Cerebellar cortex (tissue), 1 donor: ENCODE measurements at regions not wholly inside any gene's neighbourhood (a gene's known extent, or its start where the extent isn't known, plus 50 kb on each side); places are given as distances from the start of the nearest gene placed in this dataset.

ENCODE experiments used
- DNase-seq: peaks from one replicate; pipeline ENCODE4 v3.0.0-alpha.2; 2015; ENCODE audit warnings: low spot score

DNA sequence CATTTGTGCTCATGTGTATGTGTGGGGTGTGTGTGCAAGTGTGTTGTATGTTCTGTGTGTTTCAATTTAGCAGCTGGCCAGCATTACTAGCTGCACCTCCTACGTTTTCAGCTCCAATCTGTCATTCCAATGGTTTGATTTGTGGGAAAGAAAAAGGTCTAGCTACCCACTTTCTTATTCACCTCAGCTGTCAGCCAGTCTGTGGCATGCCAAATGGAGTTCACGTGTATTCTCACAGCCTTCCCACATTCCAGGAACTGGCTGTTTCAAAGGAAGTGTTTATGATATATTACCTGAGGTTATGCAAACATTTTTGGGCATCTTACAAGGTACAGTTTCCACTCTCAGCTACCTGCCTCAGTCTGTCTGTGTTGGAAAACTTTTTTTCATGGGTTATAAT lies 220.2 kb upstream of the CPNE8 start:
- no peak for DNase-seq

DNA sequence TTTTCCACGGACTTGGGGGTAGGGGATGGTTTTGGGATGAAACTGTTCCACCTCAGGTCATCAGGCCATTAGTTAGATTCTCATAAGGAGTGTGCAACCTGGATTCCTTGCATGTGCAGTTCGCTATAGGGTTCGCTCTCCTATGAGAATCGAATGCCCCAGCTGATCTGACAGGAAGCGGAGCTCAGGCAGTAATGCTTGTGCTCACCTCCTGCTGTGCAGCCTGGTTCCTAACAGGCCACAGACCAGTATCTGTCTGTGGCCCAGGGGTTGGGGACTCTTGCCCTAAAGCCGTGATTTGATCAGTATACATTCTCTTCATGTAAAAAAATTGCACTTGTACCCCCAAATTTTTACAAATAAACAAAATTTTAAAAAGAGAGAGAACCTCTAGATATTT lies 219.4 kb upstream of the CPNE8 start:
- DNase-seq, result no peak

DNA sequence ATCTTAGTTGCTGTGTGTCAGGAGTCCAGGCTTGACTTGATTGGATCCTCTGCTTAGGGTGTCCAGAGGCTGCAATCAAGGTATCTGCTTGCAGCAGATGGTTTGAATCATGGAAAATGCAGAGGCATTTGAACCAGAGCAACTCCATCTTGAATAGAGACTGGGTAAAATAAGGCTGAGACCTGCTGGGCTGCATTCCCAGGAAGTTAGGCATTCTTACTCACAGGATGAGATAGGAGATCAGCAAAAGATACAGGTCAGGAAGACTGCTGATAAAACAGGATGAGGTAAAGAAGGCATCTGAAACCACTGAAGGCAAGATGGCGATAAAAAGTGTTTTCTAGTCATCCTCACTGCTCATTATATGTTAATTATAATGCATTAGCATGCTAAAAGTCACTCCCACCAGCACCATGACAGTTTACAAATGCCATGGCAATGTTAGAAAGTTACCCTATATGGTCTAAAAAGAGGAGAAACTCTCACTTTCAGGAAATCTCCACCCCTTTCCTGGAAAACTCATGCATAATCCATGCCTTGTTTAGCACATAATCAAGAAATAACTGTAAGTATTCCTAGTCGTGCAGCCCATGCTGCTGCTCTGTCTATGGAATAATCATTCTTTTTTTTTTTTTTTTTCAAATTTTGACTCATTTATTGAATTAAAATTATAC lies 218.3 kb upstream of the CPNE8 start:
- DNase-seq, result no peak

DNA sequence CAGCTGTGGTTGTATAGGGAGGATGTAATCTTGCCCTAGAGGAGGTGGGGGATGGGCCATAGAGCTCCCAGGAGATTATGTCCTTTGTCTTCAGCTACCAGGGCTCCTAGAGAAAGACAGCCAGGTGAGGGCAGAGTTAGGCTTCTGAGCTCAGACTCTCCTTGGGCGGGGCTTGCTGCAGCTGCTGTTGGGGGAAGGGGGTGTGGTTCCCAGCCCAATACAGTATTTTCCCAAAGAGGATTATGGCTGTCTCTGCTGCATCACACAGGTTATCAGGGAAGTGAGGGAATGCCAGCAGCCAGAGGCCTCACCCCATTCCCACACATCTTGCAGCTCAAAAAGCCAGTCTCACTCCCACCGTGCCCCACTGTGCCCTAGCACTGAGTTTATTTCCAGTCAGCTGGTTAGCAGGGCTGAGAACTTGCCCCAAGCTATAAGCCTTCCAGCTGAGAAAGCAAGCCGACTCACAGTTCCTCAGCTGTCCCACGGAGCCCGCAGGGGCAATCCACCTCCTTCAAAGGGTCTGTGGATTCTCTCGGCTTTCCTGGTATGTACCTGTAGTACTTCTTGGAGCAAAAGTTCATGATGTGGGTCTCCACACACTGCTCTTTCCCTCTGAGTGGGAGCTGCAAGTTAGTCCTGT lies 217.3 kb upstream of the CPNE8 start:
- DNase-seq, result no peak

DNA sequence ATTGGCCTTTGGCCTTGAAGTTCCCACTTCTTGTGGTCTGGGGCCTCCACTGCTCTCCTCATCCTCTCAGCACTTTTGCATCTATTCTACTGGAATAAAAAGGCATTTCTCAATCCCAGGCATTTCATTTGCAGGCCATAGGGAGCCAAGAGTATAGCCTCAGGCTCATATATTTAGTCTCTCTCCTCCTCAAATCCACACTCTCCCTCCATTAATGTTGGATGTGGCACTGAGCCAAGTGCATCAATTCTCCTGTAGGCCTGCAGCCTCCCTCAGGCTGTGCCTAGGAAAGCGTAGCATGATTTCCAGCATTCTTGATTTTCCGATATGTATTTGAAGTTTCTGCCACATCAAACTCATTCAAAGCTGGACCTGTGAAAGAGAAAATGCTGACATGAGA lies 211.5 kb upstream of the CPNE8 start:
- no peak for DNase-seq

DNA sequence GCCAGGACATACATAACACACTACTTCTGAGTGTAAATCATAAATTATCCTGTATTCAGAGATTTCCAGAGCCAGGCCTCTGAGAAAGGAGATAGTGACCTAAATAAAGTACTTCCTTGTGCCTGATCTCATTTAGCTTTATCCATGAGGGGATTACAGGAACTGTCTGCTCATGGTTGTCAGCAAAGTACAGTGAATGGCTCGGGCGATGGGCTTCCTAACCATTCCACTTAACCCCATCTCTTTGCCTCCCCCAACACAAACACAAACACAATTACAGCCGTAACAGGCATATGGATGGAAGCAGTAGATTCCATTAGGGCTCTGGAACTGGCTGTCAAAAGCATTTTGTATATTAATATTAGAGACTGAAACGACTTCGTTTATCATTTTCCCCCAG lies 206.7 kb upstream of the CPNE8 start:
- no peak for DNase-seq

DNA sequence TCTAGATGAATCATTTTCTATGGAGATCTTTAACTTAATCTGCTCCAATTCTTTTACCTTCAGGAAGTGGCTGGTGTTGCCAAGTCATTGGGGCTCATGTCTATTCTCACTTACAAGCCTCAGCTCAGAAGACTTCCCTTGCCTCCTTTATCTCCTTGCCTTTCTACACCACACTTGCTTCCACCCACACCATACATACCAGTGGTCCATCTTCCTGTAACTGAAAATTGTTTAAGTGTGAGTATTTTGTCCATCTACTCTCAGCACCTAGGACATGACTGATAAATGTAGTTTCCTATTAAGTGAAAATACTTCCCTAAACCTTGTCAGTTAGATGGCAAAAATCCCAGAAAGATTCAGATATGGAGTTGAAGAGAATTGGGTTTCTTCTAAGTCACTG lies 199.7 kb upstream of the CPNE8 start:
- no peak for DNase-seq

DNA sequence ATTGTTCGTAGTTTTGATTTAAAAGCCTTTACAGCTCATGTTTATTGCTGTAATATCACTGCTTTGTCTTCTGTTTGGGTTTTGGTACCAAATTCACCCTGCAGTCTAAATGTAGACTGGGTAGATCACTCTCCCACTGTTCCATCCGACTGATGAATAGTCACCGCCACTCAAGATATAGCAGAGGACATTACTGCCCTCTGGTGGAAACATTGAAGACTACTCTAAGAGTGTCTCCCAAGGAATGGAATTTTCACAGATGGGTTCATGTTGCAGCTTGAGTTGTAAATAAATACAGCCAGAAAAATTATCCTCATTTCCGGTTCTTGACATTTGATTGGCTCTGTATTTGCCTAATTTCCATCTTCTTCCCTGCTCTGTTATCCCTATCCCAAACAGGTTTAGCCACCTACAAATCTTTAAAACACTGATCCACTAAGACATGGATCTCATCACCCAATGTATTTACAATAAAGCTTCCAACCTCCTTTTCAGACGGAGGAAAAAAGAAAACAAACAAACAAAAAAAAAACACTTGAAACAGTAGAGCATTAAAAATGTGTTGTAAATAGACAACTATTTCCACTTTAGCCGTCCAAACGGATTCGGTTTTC lies 198.3 kb upstream of the CPNE8 start:
- peak; percentile 53 for DNase-seq

DNA sequence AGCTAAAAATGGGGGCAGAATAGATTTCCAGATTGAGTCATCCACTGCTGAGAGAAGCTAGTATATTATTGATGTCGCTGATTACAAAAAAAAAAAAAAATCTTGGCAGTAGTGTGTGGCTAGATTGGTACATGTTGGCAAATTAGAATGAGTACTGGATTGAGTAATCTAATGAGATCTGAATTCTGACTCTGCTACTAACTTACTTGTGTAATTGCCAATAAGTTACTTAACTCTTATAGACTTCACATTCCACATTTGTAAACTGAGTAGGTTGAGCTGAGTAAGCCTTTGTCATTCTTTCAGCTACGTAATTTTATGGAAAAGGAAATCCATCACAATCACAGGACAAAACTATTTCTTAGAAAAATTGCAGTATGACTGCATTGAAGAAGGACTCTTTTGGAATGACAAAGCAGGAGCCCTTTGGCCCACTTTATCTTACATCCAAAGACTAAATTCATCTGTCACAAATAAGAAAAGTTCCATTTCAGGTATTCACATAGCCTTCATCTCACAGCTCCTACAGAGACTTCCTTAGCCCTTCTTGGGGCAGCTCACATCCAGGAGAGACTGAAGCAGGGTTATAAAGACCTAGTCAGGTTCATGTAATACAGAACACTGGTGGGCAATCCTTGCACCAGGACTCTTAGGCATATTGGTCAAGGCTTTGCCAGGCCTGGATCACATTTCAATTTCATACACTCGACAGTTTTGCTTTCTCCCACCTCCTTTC lies 197.3 kb upstream of the CPNE8 start:
- no peak for DNase-seq

DNA sequence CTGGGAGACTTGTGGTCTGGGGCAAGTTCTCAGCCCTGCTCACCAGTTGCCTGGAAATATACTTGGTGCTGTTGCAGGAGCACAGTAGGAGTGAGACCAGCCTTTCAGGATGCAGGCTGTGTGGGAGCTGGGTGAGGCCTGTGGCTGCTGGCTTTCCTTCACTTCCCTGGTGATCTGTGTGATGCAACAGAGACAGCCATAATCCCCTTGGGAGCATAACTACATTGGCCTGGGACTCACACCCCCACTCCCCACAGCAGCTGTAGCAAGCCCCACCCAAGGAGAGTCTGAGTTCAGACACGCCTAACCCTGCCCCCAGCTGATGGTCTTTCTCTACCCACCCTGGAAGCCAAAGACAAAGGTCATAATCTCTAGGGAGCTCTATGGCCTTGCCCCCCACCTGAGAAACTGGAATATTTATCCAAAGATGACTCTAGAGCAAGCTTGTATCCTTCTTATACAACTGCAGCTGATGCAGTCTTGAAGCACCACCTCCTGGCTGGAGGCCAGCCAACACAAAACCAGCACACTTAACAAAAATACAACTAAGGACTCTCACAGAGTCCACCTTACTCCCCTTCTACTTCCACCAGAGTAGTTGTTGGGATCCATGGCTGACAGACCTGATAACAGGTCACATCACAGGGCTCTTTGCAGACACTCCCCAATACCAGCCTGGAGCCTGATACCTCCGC lies 190.4 kb upstream of the CPNE8 start:
- DNase-seq, result no peak

DNA sequence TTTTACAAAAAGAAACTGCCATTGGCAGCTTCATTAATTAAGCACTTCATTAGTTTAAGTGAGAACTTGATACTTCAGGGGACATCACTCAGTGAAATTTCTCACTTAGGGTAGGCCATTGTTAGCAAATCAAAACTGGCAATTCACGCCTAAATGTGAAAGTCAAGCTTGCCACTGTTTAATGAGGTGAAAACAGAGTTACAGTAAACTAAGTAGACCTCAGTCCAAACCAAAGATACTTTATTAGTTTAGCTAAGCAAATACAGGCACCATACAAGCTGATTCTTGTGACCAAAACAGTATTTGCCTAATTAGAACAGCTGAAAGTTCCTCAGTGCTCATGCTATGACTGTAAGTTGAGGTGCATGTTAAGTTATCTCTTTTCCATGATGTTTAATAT lies 176.5 kb upstream of the CPNE8 start:
- no peak for DNase-seq

DNA sequence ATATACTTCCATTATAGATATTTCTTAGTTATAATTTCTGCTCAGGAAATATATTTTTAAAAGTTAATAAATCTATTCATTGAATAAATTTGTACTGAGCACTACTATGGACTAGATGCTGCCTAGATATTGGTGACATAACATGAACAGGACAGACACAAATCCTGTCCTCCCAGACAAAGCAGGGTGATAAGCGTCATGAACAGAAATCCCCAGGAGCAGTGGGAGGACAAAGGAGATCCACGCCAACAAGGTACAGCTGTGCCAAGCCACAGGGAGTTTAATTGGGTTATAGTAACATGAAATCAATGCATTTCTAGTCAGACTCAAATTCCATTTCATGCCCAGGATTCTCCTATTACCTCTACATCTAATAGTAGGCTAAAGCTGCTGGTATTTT lies 171.8 kb upstream of the CPNE8 start:
- no peak for DNase-seq

DNA sequence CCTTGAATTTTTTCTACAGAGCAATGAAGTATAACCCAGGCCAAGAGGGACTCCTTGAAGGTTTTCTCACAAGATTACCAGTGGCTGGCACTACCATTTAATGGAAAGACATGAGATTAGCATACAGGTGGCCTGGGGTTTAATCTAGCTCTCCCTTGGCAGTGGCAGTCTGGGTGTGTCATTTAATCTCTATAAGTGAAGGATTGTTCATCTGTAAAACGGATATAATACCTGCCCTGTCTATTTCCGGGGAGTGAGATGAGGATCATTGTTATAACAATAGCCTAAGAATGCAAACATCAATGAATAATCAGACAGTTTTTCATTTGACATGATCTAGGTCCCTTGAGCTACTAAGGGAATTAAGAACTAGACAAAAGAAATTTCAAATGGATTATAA lies 168.7 kb upstream of the CPNE8 start:
- no peak for DNase-seq

DNA sequence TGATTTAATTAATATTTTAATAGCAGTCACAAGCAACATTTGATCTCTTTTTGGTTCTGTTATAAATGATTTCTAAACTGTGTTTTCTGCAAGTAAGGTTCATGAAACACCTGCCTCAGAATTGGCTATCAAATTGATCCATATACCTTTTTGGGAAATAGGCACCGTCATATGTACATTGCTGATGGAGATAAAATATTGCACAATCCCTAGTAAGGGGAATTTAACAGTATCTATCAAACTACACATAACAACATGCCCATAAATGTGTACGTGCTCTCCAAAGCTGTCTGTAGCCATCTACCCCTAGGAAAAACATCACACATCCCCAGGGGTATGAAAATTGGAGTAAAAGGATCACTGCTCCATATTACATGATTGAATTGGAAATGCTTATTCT lies 167.3 kb upstream of the CPNE8 start:
- DNase-seq, result no peak

DNA sequence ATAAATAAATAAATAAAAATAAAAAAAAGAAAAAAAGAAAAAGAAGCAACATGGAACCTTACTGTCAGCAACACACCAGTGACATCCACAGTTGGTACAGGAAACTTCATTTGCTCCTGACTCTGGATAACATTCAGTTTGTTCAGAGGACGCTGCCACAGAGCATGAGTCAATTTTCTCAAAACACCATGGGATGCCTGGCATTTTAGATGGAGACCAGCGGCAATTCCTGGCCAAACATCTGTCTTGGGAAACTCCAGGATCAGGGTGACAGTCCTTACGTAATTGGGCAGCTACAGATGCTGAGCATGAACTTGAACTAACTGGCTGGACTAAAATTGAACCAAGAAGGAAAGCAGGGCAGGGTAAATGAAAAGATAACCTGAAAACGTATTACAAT lies 166.2 kb upstream of the CPNE8 start:
- no peak for DNase-seq

DNA sequence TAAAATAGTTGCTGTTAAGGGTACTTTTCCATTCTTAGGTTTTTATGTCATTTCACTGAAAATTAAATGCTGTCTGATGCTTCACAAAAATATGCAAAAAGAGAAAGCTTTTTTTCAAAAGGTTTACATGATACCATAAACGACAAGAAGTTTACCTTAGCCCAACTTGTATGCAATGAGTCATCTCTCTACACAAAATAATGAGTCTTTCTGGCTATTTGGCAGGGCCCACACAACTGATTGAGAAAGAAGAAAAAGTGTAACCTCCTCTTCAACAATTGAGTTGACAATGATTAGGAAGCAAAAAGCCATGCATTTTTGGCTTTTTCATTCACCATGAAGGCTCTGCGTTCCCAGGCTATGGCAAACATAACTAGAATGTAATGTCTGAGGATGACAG lies 165.4 kb upstream of the CPNE8 start:
- no peak for DNase-seq

DNA sequence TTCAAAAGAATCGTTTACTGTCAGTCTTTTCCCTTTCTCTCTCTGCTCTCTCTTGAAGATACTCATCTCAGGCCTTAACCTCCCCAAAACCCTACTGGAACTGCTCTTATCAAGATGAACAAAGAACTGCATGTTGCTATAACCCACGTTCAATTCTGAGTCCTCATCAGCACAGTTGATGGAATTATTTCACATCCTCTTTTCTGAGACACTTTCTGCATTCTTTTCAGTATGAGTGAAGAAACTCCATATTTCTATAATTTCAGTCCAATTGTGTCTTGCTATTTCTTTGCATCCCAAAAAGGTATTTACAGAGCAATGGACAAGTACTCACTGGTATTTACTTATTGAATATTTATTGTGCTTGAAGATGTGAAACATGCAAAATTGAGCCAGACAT lies 160.1 kb upstream of the CPNE8 start:
- DNase-seq, result no peak

DNA sequence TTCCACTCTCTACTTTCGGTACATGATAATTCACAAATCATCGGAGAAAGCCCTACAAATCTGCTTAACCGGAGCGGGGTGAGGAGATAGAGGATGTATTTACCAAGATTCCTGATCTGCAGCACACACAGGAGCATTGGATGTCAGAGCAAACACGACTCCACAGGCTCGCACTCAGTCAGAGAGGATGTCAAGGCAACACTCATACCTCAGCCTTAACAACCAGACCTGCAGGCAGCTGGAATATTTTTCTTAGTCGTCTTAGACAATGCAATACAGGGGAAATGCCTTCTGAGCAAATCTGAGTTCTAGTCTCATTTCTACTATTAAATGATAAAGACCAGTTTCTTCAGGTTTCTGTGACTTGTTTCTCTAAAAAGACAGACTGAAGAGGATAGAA lies 159.3 kb upstream of the CPNE8 start:
- DNase-seq, result no peak

DNA sequence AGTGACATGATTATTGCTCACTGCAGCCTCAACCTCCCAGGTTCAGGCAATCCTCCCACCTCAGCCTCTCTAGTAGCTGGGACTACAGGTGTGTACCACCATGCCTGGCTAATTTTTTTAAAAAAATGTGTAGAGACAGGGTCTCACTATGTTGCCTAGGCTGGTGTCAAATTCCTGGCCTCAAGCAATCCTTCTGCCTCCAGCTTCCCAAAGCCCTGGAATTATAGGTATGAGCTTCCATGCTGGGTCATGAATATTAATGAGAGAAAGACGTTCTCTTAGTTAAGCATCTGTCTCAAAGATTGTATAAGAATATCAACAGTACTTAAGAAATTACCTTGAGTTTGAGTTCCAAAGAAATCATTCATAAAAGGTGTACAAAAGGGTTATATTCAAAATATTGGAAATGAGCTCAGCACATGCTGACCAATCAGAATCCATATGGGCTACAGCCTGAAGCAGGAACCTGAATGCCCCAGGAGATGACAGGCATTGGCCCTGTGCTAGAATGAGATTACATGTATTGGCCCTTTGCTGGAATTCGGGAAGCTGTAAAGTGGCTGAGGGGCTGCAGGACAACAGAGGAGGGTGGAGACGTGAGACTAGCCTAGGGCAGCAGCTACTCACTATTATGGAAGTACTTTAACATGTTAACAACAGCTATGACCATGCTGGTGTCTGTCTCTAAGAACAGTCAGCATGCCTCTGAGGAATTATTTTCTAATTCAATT lies 157.0 kb upstream of the CPNE8 start:
- no peak for DNase-seq

DNA sequence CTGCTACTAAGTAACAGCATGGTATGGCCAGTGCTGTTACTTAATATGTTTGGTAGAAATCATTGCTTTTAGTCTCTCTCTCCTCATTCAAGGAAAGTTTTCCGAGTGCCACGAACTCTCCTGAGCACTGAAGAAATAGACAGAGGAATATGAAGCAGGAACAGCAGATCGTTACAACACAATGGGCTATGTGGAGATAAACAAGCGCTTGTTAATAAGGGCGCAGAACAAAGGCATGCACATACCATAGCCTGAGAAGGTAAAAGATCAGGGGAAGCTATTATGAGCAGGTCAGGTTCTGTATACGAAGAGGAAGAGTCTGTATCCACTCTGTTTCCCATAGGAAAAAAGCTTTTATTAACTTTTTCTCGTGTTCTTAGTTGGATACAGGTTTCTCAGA lies 156.2 kb upstream of the CPNE8 start:
- DNase-seq, result no peak

DNA sequence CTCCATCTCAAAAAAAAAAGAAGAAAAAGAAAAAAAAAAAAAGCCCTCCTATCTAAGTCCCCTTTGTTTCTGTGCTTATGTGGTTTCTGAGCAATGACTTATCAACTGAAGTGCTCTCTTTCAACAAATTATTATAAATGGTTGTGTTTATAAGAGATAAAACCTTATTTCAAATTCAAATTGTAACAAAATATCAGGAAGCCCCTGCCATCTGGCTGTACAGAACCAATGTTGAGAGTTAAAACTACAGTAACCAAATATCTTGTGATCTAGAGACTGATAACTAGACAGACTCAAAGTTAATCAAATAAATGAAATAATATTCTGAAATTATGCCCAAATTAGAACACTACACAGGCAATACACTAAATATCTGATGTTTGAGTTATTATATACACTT lies 143.0 kb upstream of the CPNE8 start:
- no peak for DNase-seq
